HEK293 (cell line): ENCODE measurements at regions not wholly inside any gene's neighbourhood (a gene's known extent, or its start where the extent isn't known, plus 50 kb on each side); places are given as distances from the start of the nearest gene placed in this dataset.
"Not testable (repeated sequence)": the region's sequence is repeated elsewhere in the genome, so short reads cannot be mapped to it uniquely, and the experiment has no call there.

Experiments
- CTCF ChIA-PET: fragments of 350-600 bp; formaldehyde crosslinking; extraction: SDS; loops from one replicate; lab custom pipeline; 2021; ENCODE audit warnings: antibody characterized with exemption; lab: Yijun Ruan, JAX
- POLR2A ChIA-PET: fragments of 300-600 bp; formaldehyde crosslinking; extraction: SDS; loops from one replicate; lab custom pipeline; 2020; ENCODE audit warnings: antibody characterized with exemption, inconsistent platforms; lab: Yijun Ruan, JAX
- H3K27ac ChIP-seq: fragments of 200-500 bp; sonication (Bioruptor generic); 2 replicates; pipeline ENCODE4 v1.5.1; 2014; ENCODE audit warnings: low read depth, low read length, control low read depth, inconsistent platforms; ENCODE audit errors: extremely low read depth
- H3K36me3 ChIP-seq, 2 experiments: fragments of 200-500 bp in 1 of 2; sonication (Bioruptor generic) in 1 of 2; 1 replicate in 1 of 2; 2 replicates in 1 of 2; pipeline ENCODE4 v1.5.1; 2014 to 2017; ENCODE audit warnings: inconsistent platforms in 2 of 2, low read length in 2 of 2; ENCODE audit not compliant: control insufficient read depth in 2 of 2, insufficient read depth in 1 of 2
- H3K4me1 ChIP-seq: fragments of 200-500 bp; sonication (Bioruptor generic); 2 replicates; pipeline ENCODE4 v1.5.1; 2014; ENCODE audit warnings: mild to moderate bottlenecking, low read length, inconsistent platforms; ENCODE audit not compliant: control insufficient read depth, insufficient read depth
- H3K4me3 ChIP-seq: 2 replicates; pipeline ENCODE4 v1.5.1; 2011; ENCODE audit warnings: low read depth, mild to moderate bottlenecking, control low read depth, low read length, moderate library complexity
- H3K9me3 ChIP-seq: fragments of 200-500 bp; sonication (Bioruptor generic); 2 replicates; pipeline ENCODE4 v1.5.1; 2014; ENCODE audit warnings: low read depth, low read length, inconsistent platforms; ENCODE audit not compliant: control insufficient read depth, insufficient read depth
- FEZF1 ChIP-seq: fragments of 450-650 bp; formaldehyde crosslinking; IDR thresholded peaks from 2 replicates; pipeline ENCODE4 v1.5.1; 2016; ENCODE audit warnings: missing biosample characterization, missing genetic modification characterization
- GLI2 ChIP-seq: fragments of 450-650 bp; formaldehyde crosslinking; IDR thresholded peaks from 2 replicates; pipeline ENCODE4; 2017; ENCODE audit warnings: missing biosample characterization, missing genetic modification characterization, low read depth, borderline replicate concordance
- GLIS1 ChIP-seq: fragments of 450-650 bp; formaldehyde crosslinking; IDR thresholded peaks from 2 replicates; pipeline ENCODE4 v1.5.1; 2016; ENCODE audit warnings: missing biosample characterization, missing genetic modification characterization
- GLIS2 ChIP-seq: fragments of 450-650 bp; formaldehyde crosslinking; IDR thresholded peaks from 2 replicates; pipeline ENCODE4 v1.5.1; 2016; ENCODE audit warnings: missing biosample characterization, missing genetic modification characterization
- HOXC10 ChIP-seq: sonication (generic); formaldehyde crosslinking; IDR thresholded peaks from 2 replicates; pipeline ENCODE4 v1.8.1; 2023; ENCODE audit warnings: mild to moderate bottlenecking, missing genetic modification reagents
- TCF7L2 ChIP-seq: IDR thresholded peaks from 2 replicates; pipeline ENCODE4 v1.6.1; 2011; ENCODE audit warnings: low read depth, mild to moderate bottlenecking, inconsistent platforms, low read length, moderate library complexity, borderline replicate concordance
- ZBTB48 ChIP-seq: fragments of 450-650 bp; formaldehyde crosslinking; IDR thresholded peaks from 2 replicates; pipeline ENCODE4 v1.5.1; 2016; ENCODE audit warnings: missing biosample characterization, missing genetic modification characterization
- ZNF112 ChIP-seq: fragments of 450-650 bp; formaldehyde crosslinking; IDR thresholded peaks from 2 replicates; pipeline ENCODE4 v1.5.0; 2017; ENCODE audit warnings: missing biosample characterization, missing genetic modification characterization
- ZNF23 ChIP-seq: fragments of 450-650 bp; formaldehyde crosslinking; IDR thresholded peaks from 2 replicates; pipeline ENCODE4 v1.5.1; 2016; ENCODE audit warnings: missing biosample characterization, missing genetic modification characterization, borderline replicate concordance
- ZNF324 ChIP-seq: fragments of 450-650 bp; formaldehyde crosslinking; IDR thresholded peaks from 2 replicates; pipeline ENCODE4 v1.5.1; 2016; ENCODE audit warnings: missing biosample characterization, missing genetic modification characterization
- ZNF341 ChIP-seq: fragments of 450-650 bp; formaldehyde crosslinking; IDR thresholded peaks from 2 replicates; pipeline ENCODE4; 2016; ENCODE audit warnings: low read depth, missing biosample characterization, missing genetic modification characterization
- ZNF404 ChIP-seq: fragments of 450-650 bp; formaldehyde crosslinking; IDR thresholded peaks from 2 replicates; pipeline ENCODE4 v1.5.1; 2017; ENCODE audit warnings: missing biosample characterization, missing genetic modification characterization
- ZNF560 ChIP-seq: fragments of 450-650 bp; formaldehyde crosslinking; IDR thresholded peaks from 2 replicates; pipeline ENCODE4 v1.5.1; 2017; ENCODE audit warnings: missing biosample characterization, missing genetic modification characterization, borderline replicate concordance
- ZNF596 ChIP-seq: fragments of 450-650 bp; IDR thresholded peaks from 2 replicates; pipeline ENCODE4 v1.5.0; 2018; ENCODE audit warnings: missing biosample characterization, mild to moderate bottlenecking, missing genetic modification characterization, moderate library complexity
- ZNF658 ChIP-seq: fragments of 450-650 bp; formaldehyde crosslinking; IDR thresholded peaks from 2 replicates; pipeline ENCODE4; 2016; ENCODE audit warnings: missing biosample characterization, missing genetic modification characterization
- ZNF830 ChIP-seq: fragments of 450-650 bp; IDR thresholded peaks from 2 replicates; pipeline ENCODE4 v1.5.0; 2018; ENCODE audit warnings: missing biosample characterization, missing genetic modification characterization, low read depth, mild to moderate bottlenecking, moderate library complexity
- ZSCAN16 ChIP-seq: fragments of 450-650 bp; formaldehyde crosslinking; IDR thresholded peaks from 2 replicates; pipeline ENCODE4 v1.5.1; 2016; ENCODE audit warnings: missing biosample characterization, missing genetic modification characterization
- ZXDB ChIP-seq: fragments of 450-650 bp; formaldehyde crosslinking; IDR thresholded peaks from 2 replicates; pipeline ENCODE4 v1.5.1; 2016; ENCODE audit warnings: missing biosample characterization, missing genetic modification characterization
- TF ChIP-seq, protein P1 (sequence below): fragments of 450-650 bp; formaldehyde crosslinking; IDR thresholded peaks from 2 replicates; pipeline ENCODE4 v1.5.1; 2016; ENCODE audit warnings: missing biosample characterization, missing genetic modification characterization
- TF ChIP-seq, protein P2 (sequence below): fragments of 450-650 bp; formaldehyde crosslinking; IDR thresholded peaks from 2 replicates; pipeline ENCODE4 v1.5.1; 2017; ENCODE audit warnings: missing biosample characterization, missing genetic modification characterization
- TF ChIP-seq, protein P3 (sequence below): fragments of 450-650 bp; formaldehyde crosslinking; IDR thresholded peaks from 2 replicates; pipeline ENCODE4 v1.5.1; 2016; ENCODE audit warnings: missing biosample characterization, missing genetic modification characterization
- TF ChIP-seq, protein P4 (sequence below): fragments of 450-650 bp; formaldehyde crosslinking; IDR thresholded peaks from 2 replicates; pipeline ENCODE4 v1.5.1; 2016; ENCODE audit warnings: missing biosample characterization, missing genetic modification characterization

DNA sequence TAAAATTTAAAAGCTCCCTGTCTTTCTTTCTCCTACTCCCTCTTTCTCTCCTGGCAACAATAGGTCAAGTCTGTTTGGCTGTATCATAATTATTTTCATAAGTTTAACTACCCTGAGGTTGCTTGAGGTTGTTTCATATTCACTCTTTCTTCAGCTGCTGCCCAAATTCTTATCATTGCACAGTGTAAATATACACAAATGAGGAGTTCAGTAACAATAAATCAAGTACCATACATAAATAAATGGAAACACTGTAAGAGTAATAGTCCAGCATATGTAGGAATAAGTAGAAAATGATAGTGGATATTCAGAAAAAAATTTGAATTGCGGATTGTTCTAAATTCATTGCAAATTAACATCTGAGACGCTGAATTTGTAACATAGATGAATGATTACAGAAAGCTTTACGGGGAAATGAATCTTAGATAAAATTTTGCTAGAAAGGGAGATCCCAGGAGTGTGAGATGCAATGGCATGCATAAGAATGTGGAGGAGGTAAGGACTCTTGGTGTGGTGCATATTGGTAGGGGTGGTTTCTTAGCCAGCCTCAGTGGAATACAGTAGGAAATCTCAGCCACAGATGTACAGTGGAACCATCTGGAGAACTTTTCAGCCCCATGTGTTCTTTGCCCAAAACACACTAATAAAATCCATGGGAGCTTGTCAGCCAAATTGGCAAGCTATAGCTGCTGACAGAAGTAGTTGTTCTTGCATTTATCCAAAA is 480.7 kb downstream of the HTR1B start (continued):
- no peak for TF ChIP-seq HOXC10 (CRISPR knock-in tag)
- TF ChIP-seq TCF7L2: no peak
- no peak for TF ChIP-seq ZNF23 (tag by site-specific recombination)
- no peak for TF ChIP-seq ZNF341 (tag by site-specific recombination)
- no peak for TF ChIP-seq ZNF560 (tag by site-specific recombination)
- TF ChIP-seq ZNF658 (tag by site-specific recombination): no peak
- TF ChIP-seq ZNF324 (tag by site-specific recombination): no peak
- TF ChIP-seq, all 188 proteins: peak for 0

DNA sequence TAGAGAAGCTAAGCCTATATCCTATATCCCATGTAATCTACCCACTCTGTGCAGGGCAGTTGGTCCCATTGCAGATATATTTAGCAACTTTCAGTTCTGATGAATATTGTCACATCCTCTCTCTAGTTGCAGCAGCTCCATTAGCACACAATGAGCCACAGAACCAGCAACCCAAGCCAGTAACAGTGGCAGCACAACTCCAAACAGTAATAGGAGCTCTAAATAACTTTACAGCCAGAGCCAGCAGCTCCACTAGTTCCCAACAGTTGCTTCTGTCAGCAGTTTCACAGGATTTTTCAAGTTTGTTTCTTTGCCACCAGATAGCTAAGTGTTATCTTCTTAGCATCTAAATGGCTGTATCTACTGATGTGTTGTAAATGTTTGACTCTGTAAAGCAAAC is 490.8 kb downstream of the HTR1B start:
- Histone ChIP-seq H3K9me3 (no peaks in the 10 kb centered on the region), H3K36me3 (no peaks in the 10 kb centered on the region), H3K4me1 (no peaks in the 10 kb centered on the region), H3K4me3 (no peak overlapping the region), H3K27ac (no peak overlapping the region)
- POLR2A ChIA-PET: no interaction called here
- CTCF ChIA-PET: no interaction called here
- TF ChIP-seq GLIS2 (tag by site-specific recombination) (no peak), GLI2 (tag by site-specific recombination) (no peak), ZBTB48 (tag by site-specific recombination) (no peak), FEZF1 (tag by site-specific recombination) (no peak)

DNA sequence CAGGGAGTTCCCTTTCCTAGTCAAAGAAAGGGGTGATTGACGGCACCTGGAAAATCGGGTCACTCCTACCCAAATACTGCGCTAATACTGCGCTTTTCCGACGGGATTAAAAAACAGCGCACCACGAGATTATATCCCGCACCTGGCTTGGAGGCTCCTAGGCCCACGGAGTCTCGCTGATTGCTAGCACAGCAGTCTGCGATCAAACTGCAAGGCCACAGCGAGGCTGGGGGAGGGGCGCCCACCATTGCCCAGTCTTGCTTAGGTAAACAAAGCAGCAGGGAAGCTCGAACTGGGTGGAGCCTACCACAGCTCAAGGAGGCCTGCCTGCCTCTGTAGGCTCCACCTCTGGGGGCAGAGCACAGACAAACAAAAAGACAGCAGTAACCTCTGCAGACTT is 504.1 kb downstream of the HTR1B start:
- H3K27ac ChIP-seq, H3K9me3 ChIP-seq, H3K4me3 ChIP-seq, H3K36me3 ChIP-seq, POLR2A ChIA-PET, H3K4me1 ChIP-seq, CTCF ChIA-PET: not testable (repeated sequence)

DNA sequence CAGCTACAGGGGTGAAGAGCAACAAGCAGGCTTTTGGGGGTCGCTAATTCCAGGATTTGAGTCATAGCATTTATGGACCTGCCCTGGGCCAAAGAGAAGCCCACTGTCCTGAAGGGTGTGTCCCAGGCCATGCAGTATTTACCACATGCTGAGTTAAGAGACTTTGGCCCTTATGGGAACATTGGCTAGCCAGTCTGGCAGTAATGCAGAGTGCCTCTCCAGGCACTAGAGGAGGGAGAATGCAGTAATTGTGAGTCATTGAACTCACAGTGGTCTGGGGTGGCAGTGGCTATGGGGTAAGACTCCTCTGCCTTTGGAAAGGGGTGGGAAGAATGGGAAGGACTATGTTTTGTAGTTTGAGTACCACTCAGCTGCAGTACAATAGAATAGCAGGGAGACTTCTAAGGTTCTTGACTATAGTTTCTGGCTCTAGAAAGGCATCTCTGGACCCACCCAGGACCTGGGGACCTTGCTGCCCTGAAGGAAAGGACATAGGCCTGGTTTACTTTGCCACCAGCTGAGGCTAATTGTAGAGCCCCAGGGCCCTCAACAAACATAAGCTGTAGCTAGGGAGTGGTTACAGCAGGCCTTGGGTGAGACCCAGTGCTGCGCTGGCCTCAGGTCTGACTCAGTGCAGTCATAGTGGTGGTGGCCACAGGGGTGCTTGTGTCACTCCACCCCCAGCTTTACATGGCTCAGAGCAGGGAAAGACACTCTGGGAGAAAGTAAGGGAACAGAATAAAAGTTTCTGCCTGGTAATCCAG is 520.9 kb downstream of the HTR1B start:
- H3K4me1 ChIP-seq: no peaks in the 10 kb centered on the region
- H3K27ac ChIP-seq: no peak overlapping the region
- H3K4me3 ChIP-seq: no peak overlapping the region
- POLR2A ChIA-PET: no interaction called here
- CTCF ChIA-PET: no interaction called here
- no peaks in the 10 kb centered on the region for H3K36me3 ChIP-seq
- no peaks in the 10 kb centered on the region for H3K9me3 ChIP-seq
- TF ChIP-seq, protein P1, sequence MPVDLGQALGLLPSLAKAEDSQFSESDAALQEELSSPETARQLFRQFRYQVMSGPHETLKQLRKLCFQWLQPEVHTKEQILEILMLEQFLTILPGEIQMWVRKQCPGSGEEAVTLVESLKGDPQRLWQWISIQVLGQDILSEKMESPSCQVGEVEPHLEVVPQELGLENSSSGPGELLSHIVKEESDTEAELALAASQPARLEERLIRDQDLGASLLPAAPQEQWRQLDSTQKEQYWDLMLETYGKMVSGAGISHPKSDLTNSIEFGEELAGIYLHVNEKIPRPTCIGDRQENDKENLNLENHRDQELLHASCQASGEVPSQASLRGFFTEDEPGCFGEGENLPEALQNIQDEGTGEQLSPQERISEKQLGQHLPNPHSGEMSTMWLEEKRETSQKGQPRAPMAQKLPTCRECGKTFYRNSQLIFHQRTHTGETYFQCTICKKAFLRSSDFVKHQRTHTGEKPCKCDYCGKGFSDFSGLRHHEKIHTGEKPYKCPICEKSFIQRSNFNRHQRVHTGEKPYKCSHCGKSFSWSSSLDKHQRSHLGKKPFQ (tag by site-specific recombination): no peak
- TF ChIP-seq, protein P2, sequence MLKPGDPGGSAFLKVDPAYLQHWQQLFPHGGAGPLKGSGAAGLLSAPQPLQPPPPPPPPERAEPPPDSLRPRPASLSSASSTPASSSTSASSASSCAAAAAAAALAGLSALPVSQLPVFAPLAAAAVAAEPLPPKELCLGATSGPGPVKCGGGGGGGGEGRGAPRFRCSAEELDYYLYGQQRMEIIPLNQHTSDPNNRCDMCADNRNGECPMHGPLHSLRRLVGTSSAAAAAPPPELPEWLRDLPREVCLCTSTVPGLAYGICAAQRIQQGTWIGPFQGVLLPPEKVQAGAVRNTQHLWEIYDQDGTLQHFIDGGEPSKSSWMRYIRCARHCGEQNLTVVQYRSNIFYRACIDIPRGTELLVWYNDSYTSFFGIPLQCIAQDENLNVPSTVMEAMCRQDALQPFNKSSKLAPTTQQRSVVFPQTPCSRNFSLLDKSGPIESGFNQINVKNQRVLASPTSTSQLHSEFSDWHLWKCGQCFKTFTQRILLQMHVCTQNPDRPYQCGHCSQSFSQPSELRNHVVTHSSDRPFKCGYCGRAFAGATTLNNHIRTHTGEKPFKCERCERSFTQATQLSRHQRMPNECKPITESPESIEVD: no peak
- TF ChIP-seq ZNF560 (tag by site-specific recombination): no peak
- TF ChIP-seq GLIS2 (tag by site-specific recombination): no peak
- no peak for TF ChIP-seq ZXDB (tag by site-specific recombination)
- TF ChIP-seq GLIS1 (tag by site-specific recombination): no peak
- TF ChIP-seq ZNF658 (tag by site-specific recombination): no peak
- TF ChIP-seq ZNF830 (tag by site-specific recombination): no peak
- no peak for TF ChIP-seq ZSCAN16 (tag by site-specific recombination)
- TF ChIP-seq ZNF112 (tag by site-specific recombination): no peak
- TF ChIP-seq ZNF404 (tag by site-specific recombination): no peak
- no peak for TF ChIP-seq TCF7L2
- TF ChIP-seq ZNF596: no peak
- TF ChIP-seq, protein P3, sequence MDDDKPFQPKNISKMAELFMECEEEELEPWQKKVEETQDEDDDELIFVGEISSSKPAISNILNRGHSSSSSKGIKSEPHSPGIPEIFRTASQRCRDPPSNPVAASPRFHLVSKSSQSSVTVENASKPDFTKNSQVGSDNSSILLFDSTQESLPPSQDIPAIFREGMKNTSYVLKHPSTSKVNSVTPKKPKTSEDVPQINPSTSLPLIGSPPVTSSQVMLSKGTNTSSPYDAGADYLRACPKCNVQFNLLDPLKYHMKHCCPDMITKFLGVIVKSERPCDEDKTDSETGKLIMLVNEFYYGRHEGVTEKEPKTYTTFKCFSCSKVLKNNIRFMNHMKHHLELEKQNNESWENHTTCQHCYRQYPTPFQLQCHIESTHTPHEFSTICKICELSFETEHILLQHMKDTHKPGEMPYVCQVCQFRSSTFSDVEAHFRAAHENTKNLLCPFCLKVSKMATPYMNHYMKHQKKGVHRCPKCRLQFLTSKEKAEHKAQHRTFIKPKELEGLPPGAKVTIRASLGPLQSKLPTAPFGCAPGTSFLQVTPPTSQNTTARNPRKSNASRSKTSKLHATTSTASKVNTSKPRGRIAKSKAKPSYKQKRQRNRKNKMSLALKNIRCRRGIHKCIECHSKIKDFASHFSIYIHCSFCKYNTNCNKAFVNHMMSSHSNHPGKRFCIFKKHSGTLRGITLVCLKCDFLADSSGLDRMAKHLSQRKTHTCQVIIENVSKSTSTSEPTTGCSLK: no peak
- TF ChIP-seq, protein P4, sequence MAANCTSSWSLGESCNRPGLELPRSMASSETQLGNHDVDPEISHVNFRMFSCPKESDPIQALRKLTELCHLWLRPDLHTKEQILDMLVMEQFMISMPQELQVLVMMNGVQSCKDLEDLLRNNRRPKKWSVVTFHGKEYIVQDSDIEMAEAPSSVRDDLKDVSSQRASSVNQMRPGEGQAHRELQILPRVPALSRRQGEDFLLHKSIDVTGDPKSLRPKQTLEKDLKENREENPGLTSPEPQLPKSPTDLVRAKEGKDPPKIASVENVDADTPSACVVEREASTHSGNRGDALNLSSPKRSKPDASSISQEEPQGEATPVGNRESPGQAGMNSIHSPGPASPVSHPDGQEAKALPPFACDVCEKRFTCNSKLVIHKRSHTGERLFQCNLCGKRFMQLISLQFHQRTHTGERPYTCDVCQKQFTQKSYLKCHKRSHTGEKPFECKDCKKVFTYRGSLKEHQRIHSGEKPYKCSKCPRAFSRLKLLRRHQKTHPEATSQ (tag by site-specific recombination): no peak
